ENCODE measurements at regions not wholly inside any gene's neighbourhood (a gene's known extent, or its start where the extent isn't known, plus 50 kb on each side); places are given as distances from the start of the nearest gene placed in this dataset.

- no peak for FAIRE-seq
- TF ChIP-seq POLR2AphosphoS5 (IDR thresholded peaks at IDR 0.05; ENCODE audit: low read depth, low read length) (no peak), TAF1 (IDR thresholded peaks at IDR 0.05; ENCODE audit: borderline replicate concordance, low read depth, low read length) (no peak), POLR2A (IDR thresholded peaks at IDR 0.05; ENCODE audit: low read depth, low read length) (no peak)
- DNase-seq (ENCODE audit: insufficient read length) = no peak
These were observed 828.9 kb upstream of the ZNF608 start for GRCh38 chr5:125575171-125575890.

- TF ChIP-seq TAF1 (IDR thresholded peaks at IDR 0.05; ENCODE audit: borderline replicate concordance, low read depth, low read length) = no peak
- no peak for TF ChIP-seq POLR2AphosphoS5 (IDR thresholded peaks at IDR 0.05; ENCODE audit: low read depth, low read length)
- TF ChIP-seq POLR2A (IDR thresholded peaks at IDR 0.05; ENCODE audit: low read depth, low read length) = no peak
- DNase-seq (ENCODE audit: insufficient read length) = no peak
- no peak for FAIRE-seq
These were observed 829.6 kb upstream of the ZNF608 start for GRCh38 chr5:125575891-125576505.

- no peak for DNase-seq (ENCODE audit: insufficient read length)
- FAIRE-seq = no peak
- no peak for TF ChIP-seq POLR2AphosphoS5 (IDR thresholded peaks at IDR 0.05; ENCODE audit: low read depth, low read length)
These were observed 830.4 kb upstream of the ZNF608 start for GRCh38 chr5:125576822-125577221.

- TF ChIP-seq POLR2AphosphoS5 (IDR thresholded peaks at IDR 0.05; ENCODE audit: low read depth, low read length) = no peak
- TF ChIP-seq POLR2A (IDR thresholded peaks at IDR 0.05; ENCODE audit: low read depth, low read length) = no peak
- TF ChIP-seq TAF1 (IDR thresholded peaks at IDR 0.05; ENCODE audit: borderline replicate concordance, low read depth, low read length) = no peak
- FAIRE-seq (no peak), DNase-seq (ENCODE audit: insufficient read length) (no peak)
These were observed 832.1 kb upstream of the ZNF608 start for GRCh38 chr5:125578551-125578950.

GRCh38 chr5:125579182-125579581, 832.7 kb upstream of the ZNF608 start:
- FAIRE-seq (no peak), DNase-seq (ENCODE audit: insufficient read length) (no peak)
- TF ChIP-seq POLR2AphosphoS5 (IDR thresholded peaks at IDR 0.05; ENCODE audit: low read depth, low read length) (no peak), POLR2A (IDR thresholded peaks at IDR 0.05; ENCODE audit: low read depth, low read length) (no peak), TAF1 (IDR thresholded peaks at IDR 0.05; ENCODE audit: borderline replicate concordance, low read depth, low read length) (no peak)

- FAIRE-seq (no peak), DNase-seq (ENCODE audit: insufficient read length) (no peak)
- no peak for TF ChIP-seq POLR2AphosphoS5 (IDR thresholded peaks at IDR 0.05; ENCODE audit: low read depth, low read length)
- TF ChIP-seq POLR2A (IDR thresholded peaks at IDR 0.05; ENCODE audit: low read depth, low read length) = no peak
These were observed 834.9 kb upstream of the ZNF608 start for GRCh38 chr5:125581311-125581710.

- FAIRE-seq = no peak
- TF ChIP-seq TAF1 (IDR thresholded peaks at IDR 0.05; ENCODE audit: borderline replicate concordance, low read depth, low read length) = no peak
- TF ChIP-seq POLR2AphosphoS5 (IDR thresholded peaks at IDR 0.05; ENCODE audit: low read depth, low read length) = no peak
- TF ChIP-seq POLR2A (IDR thresholded peaks at IDR 0.05; ENCODE audit: low read depth, low read length) = no peak
- DNase-seq (ENCODE audit: insufficient read length) = no peak
These were observed 835.9 kb upstream of the ZNF608 start for GRCh38 chr5:125582352-125582751.

- DNase-seq (ENCODE audit: insufficient read length) (no peak), FAIRE-seq (no peak)
These were observed 837.1 kb upstream of the ZNF608 start for GRCh38 chr5:125583321-125584139.

GRCh38 chr5:125584140-125584520, 837.7 kb upstream of the ZNF608 start:
- TF ChIP-seq TAF1 (IDR thresholded peaks at IDR 0.05; ENCODE audit: borderline replicate concordance, low read depth, low read length) = no peak
- TF ChIP-seq POLR2A (IDR thresholded peaks at IDR 0.05; ENCODE audit: low read depth, low read length) = no peak
- no peak for TF ChIP-seq POLR2AphosphoS5 (IDR thresholded peaks at IDR 0.05; ENCODE audit: low read depth, low read length)
- DNase-seq (ENCODE audit: insufficient read length) (no peak), FAIRE-seq (no peak)

More at GRCh38 chr5:125583321-125584139, 837.1 kb upstream of the ZNF608 start:
- no peak for TF ChIP-seq POLR2AphosphoS5 (IDR thresholded peaks at IDR 0.05; ENCODE audit: low read depth, low read length)
- TF ChIP-seq POLR2A (IDR thresholded peaks at IDR 0.05; ENCODE audit: low read depth, low read length) = no peak
- TF ChIP-seq TAF1 (IDR thresholded peaks at IDR 0.05; ENCODE audit: borderline replicate concordance, low read depth, low read length) = no peak

- FAIRE-seq = no peak
- TF ChIP-seq POLR2A (IDR thresholded peaks at IDR 0.05; ENCODE audit: low read depth, low read length) = no peak
- no peak for TF ChIP-seq POLR2AphosphoS5 (IDR thresholded peaks at IDR 0.05; ENCODE audit: low read depth, low read length)
- TF ChIP-seq TAF1 (IDR thresholded peaks at IDR 0.05; ENCODE audit: borderline replicate concordance, low read depth, low read length) = no peak
- no peak for DNase-seq (ENCODE audit: insufficient read length)
These were observed 835.6 kb upstream of the GRAMD2B start for GRCh38 chr5:125587631-125588030.

GRCh38 chr5:125592856-125593255, 830.4 kb upstream of the GRAMD2B start:
- DNase-seq (ENCODE audit: insufficient read length) = no peak
- TF ChIP-seq POLR2A (IDR thresholded peaks at IDR 0.05; ENCODE audit: low read depth, low read length) = no peak
- no peak for TF ChIP-seq TAF1 (IDR thresholded peaks at IDR 0.05; ENCODE audit: borderline replicate concordance, low read depth, low read length)
- no peak for TF ChIP-seq POLR2AphosphoS5 (IDR thresholded peaks at IDR 0.05; ENCODE audit: low read depth, low read length)
- FAIRE-seq = no peak

- no peak for TF ChIP-seq POLR2A (IDR thresholded peaks at IDR 0.05; ENCODE audit: low read depth, low read length)
- no peak for TF ChIP-seq TAF1 (IDR thresholded peaks at IDR 0.05; ENCODE audit: borderline replicate concordance, low read depth, low read length)
- no peak for TF ChIP-seq POLR2AphosphoS5 (IDR thresholded peaks at IDR 0.05; ENCODE audit: low read depth, low read length)
- no peak for FAIRE-seq
- no peak for DNase-seq (ENCODE audit: insufficient read length)
These were observed 828.1 kb upstream of the GRAMD2B start for GRCh38 chr5:125595095-125595494.

Data from GM12892 (cell line).